ENCODE measurements at regions not wholly inside any gene's neighbourhood (a gene's known extent, or its start where the extent isn't known, plus 50 kb on each side); places are given as distances from the start of the nearest gene placed in this dataset.

DNA sequence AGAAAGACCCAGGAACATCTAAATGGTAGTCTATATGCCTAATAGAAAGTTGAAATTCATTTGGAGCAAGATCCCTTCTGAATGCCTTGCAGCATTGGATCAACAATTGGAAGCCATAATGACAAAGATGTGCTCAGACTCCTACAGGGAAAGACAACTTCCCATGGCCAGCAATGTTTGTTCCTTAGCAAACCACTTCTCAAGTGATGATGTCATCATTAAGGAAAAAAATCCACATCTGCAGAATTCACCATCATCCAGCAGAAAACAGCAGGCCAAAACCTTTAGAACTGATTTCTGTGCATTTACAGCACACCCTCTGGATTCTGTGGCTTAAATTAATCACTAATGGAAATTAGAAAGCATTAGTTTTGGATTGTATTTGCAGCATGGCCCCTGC is 82.4 kb upstream of the ZIC3 start:
- ChIA-PET RAD21 (ENCODE audit: unreplicated experiment) (no interaction called here), POLR2A (interaction anchor here (1.0 kb wide), 1 partner anchor 34 kb away, joined by 3 read pairs; no protein-coding TSS in a partner anchor), SMC1A (ENCODE audit: uncharacterized antibody, unreplicated experiment) (no interaction called here), CTCF (no interaction called here)
- in situ Hi-C loops (cut with MboI): no loop called here
- ATAC-seq (no peak), FAIRE-seq (no peak), DNase-seq (ENCODE audit: low read depth, low spot score) (no peak)
- Histone ChIP-seq H3K9me3 (replicated peaks; ENCODE audit: control insufficient read depth, insufficient read depth, low read length) (no peaks in the 10 kb centered on the region), H3K9ac (ENCODE audit: control insufficient read depth, insufficient read depth, low read length) (no peak overlapping the region), H3K27ac (ENCODE audit: control insufficient read depth, insufficient read depth) (no peak overlapping the region), H3K27me3 (replicated peaks in 1 of 2; ENCODE audit: control insufficient read depth in 2 of 2, insufficient read depth in 2 of 2, low read length in 1 of 2) (no peaks in the 10 kb centered on the region), H4K20me1 (ENCODE audit: control insufficient read depth, insufficient read depth) (no peaks in the 10 kb centered on the region), H3K4me2 (ENCODE audit: control insufficient read depth, insufficient read depth) (no peak overlapping the region), H2AFZ (ENCODE audit: control insufficient read depth, low read depth, low read length) (no peak overlapping the region), H3K36me3 (ENCODE audit: control insufficient read depth in 2 of 2, insufficient read depth in 2 of 2, low read length in 1 of 2) (no peaks in the 10 kb centered on the region), H3K4me3 (no peak overlapping the region), H3K79me2 (ENCODE audit: control insufficient read depth, insufficient read depth, low read length) (no peaks in the 10 kb centered on the region), H3K4me1 (ENCODE audit: control insufficient read depth, insufficient read depth, low read length) (no peaks in the 10 kb centered on the region)
- no TSS peak for BruUV-seq (replicated peaks)
- intact Hi-C loops (cut with micrococcal nuclease; ENCODE audit: unreplicated experiment): no loop called here
- TF ChIP-seq CHD4 (IDR thresholded peaks at IDR 0.05): no peak
- no peak for TF ChIP-seq SP1 (IDR thresholded peaks at IDR 0.05; ENCODE audit: low read depth, low read length)
- TF ChIP-seq SUZ12 (IDR thresholded peaks at IDR 0.05; ENCODE audit: unreplicated experiment): no peak
- TF ChIP-seq SPI1 (IDR thresholded peaks at IDR 0.05; ENCODE audit: borderline replicate concordance, insufficient read depth, low read depth, low read length): no peak
- TF ChIP-seq ESRRA (IDR thresholded peaks at IDR 0.05; ENCODE audit: low read length): no peak
- TF ChIP-seq KLF5 (IDR thresholded peaks at IDR 0.05; ENCODE audit: partially characterized antibody): no peak
- TF ChIP-seq, protein P1, sequence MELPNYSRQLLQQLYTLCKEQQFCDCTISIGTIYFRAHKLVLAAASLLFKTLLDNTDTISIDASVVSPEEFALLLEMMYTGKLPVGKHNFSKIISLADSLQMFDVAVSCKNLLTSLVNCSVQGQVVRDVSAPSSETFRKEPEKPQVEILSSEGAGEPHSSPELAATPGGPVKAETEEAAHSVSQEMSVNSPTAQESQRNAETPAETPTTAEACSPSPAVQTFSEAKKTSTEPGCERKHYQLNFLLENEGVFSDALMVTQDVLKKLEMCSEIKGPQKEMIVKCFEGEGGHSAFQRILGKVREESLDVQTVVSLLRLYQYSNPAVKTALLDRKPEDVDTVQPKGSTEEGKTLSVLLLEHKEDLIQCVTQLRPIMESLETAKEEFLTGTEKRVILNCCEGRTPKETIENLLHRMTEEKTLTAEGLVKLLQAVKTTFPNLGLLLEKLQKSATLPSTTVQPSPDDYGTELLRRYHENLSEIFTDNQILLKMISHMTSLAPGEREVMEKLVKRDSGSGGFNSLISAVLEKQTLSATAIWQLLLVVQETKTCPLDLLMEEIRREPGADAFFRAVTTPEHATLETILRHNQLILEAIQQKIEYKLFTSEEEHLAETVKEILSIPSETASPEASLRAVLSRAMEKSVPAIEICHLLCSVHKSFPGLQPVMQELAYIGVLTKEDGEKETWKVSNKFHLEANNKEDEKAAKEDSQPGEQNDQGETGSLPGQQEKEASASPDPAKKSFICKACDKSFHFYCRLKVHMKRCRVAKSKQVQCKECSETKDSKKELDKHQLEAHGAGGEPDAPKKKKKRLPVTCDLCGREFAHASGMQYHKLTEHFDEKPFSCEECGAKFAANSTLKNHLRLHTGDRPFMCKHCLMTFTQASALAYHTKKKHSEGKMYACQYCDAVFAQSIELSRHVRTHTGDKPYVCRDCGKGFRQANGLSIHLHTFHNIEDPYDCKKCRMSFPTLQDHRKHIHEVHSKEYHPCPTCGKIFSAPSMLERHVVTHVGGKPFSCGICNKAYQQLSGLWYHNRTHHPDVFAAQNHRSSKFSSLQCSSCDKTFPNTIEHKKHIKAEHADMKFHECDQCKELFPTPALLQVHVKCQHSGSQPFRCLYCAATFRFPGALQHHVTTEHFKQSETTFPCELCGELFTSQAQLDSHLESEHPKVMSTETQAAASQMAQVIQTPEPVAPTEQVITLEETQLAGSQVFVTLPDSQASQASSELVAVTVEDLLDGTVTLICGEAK (IDR thresholded peaks at IDR 0.05; ENCODE audit: borderline replicate concordance): no peak
- no peak for TF ChIP-seq CEBPB (IDR thresholded peaks at IDR 0.05; ENCODE audit: borderline replicate concordance in 1 of 2, low read depth in 2 of 2, low read length in 2 of 2)
- TF ChIP-seq ZNF592 (IDR thresholded peaks at IDR 0.05): no peak
- TF ChIP-seq BCL11A (IDR thresholded peaks at IDR 0.05; ENCODE audit: low read depth, low read length): no peak
- no peak for TF ChIP-seq HDAC6 (IDR thresholded peaks at IDR 0.05; ENCODE audit: unreplicated experiment)
- TF ChIP-seq, protein P2, sequence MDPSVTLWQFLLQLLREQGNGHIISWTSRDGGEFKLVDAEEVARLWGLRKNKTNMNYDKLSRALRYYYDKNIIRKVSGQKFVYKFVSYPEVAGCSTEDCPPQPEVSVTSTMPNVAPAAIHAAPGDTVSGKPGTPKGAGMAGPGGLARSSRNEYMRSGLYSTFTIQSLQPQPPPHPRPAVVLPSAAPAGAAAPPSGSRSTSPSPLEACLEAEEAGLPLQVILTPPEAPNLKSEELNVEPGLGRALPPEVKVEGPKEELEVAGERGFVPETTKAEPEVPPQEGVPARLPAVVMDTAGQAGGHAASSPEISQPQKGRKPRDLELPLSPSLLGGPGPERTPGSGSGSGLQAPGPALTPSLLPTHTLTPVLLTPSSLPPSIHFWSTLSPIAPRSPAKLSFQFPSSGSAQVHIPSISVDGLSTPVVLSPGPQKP (IDR thresholded peaks at IDR 0.05; ENCODE audit: low read depth, low read length): no peak
- no peak for TF ChIP-seq SREBF1 (IDR thresholded peaks at IDR 0.05; ENCODE audit: low read length)
- no peak for TF ChIP-seq E4F1 (IDR thresholded peaks at IDR 0.05; ENCODE audit: borderline replicate concordance, partially characterized antibody)
